A549 (cell line): ENCODE measurements at regions not wholly inside any gene's neighbourhood (a gene's known extent, or its start where the extent isn't known, plus 50 kb on each side); places are given as distances from the start of the nearest gene placed in this dataset.

ENCODE experiments used
- CBX2 ChIP-seq: fragments of 200-600 bp; sonication (generic); IDR thresholded peaks from 2 replicates; pipeline ENCODE4 v1.6.1; 2016; ENCODE audit warnings: low read depth, mild to moderate bottlenecking, borderline replicate concordance
- CEBPB ChIP-seq, 2 experiments: fragments of >200 bp in 1 of 2; sonication (Bioruptor Twin) in 1 of 2; formaldehyde crosslinking in 1 of 2; IDR thresholded peaks; 2 replicates each; pipeline ENCODE4 v1.6.1; 2012 to 2016
- CTCF ChIP-seq: fragments of >200 bp; sonication (Bioruptor Twin); formaldehyde crosslinking; IDR thresholded peaks from 3 replicates; pipeline ENCODE4 v1.5.1; 2016
- ELK1 ChIP-seq: fragments of 150-350 bp; IDR thresholded peaks from 2 replicates; pipeline ENCODE4 v1.6.1; 2014; ENCODE audit warnings: low read depth, mild to moderate bottlenecking, low read length
- EP300 ChIP-seq, 2 experiments: fragments of >200 bp; sonication (Bioruptor Twin); formaldehyde crosslinking; IDR thresholded peaks; 2 replicates in 1 of 2; 3 replicates in 1 of 2; pipeline ENCODE4 v1.6.1; 2016 to 2017
- NFE2L2 ChIP-seq: fragments of 150-350 bp; conservative IDR thresholded peaks from 2 replicates; pipeline ENCODE4 v1.6.1; 2014; ENCODE audit warnings: low read length
- POLR2A ChIP-seq: IDR thresholded peaks from 2 replicates; pipeline ENCODE4 v1.6.1; 2012; ENCODE audit warnings: mild to moderate bottlenecking, low read length
- RAD21 ChIP-seq, 2 experiments: fragments of >200 bp in 1 of 2; sonication (Bioruptor Twin) in 1 of 2; formaldehyde crosslinking in 1 of 2; IDR thresholded peaks in 1 of 2; conservative IDR thresholded peaks in 1 of 2; 2 replicates in 1 of 2; 3 replicates in 1 of 2; pipeline ENCODE4 v1.6.1; 2012 to 2018; ENCODE audit warnings: inconsistent platforms in 1 of 2

GRCh38 chr14:101181446-101182313 is 278.2 kb upstream of the RTL1 start:
- TF ChIP-seq CEBPB (IDR thresholded peaks at IDR 0.05) (no peak), RAD21 (conservative IDR thresholded peaks at IDR 0.05 in 1 of 2, IDR thresholded peaks at IDR 0.05 in 1 of 2) (no peak), CTCF (no peak), ELK1 (no peak), POLR2A (no peak), EP300 (IDR thresholded peaks at IDR 0.05) (no peak), NFE2L2 (no peak), CBX2 (no peak)
